ENCODE measurements at regions not wholly inside any gene's neighbourhood (a gene's known extent, or its start where the extent isn't known, plus 50 kb on each side); places are given as distances from the start of the nearest gene placed in this dataset.

DNA sequence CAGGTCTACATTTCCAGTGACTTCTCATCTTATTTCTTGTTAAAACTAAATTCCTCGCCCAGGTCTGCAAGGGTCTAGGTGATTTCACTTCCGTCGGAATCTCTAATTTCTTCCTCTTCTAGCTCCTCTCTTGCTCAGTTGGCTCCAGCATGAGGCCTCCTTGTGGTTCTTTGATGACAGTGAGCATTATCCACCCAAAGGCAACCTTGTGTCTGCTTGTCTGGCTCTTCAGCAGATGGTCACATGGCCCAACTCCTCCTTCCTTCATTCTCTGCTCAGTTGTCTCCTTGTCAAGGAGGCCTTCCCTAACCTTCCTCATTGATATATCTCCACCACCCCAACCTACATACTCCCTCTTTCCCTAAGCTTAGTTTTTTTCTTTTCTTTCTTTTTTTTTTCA lies 1391.4 kb downstream of the EFNB2 start:
- Mint-ChIP-seq H3K36me3 (no peaks in the 10 kb centered on the region), H3K9me3 (no peaks in the 10 kb centered on the region), H3K4me3 (no peak overlapping the region), H3K27me3 (no peaks in the 10 kb centered on the region), H3K27ac (no peak overlapping the region), H3K4me1 (peaks cover 10 to 18% (median 17%) of the 10 kb centered on the region in 4 donors)
- ATAC-seq (no peak), DNase-seq (no peak)
- POLR2A ChIA-PET: no interaction called here

- H3K27me3 Mint-ChIP-seq: no peaks in the 10 kb centered on the region
- H3K27ac Mint-ChIP-seq: no peak overlapping the region
- no peak overlapping the region for H3K4me3 Mint-ChIP-seq
- no peaks in the 10 kb centered on the region for H3K36me3 Mint-ChIP-seq
- peaks cover 10 to 22% (median 20%) of the 10 kb centered on the region in 4 donors for H3K4me1 Mint-ChIP-seq
- DNase-seq (no peak), ATAC-seq (no peak)
- POLR2A ChIA-PET: no interaction called here
- no peaks in the 10 kb centered on the region for H3K9me3 Mint-ChIP-seq
Observed at GRCh38 chr13:105142556-105142955, 1392.9 kb downstream of the EFNB2 start.

GRCh38 chr13:105139380-105140285 lies 1395.8 kb downstream of the EFNB2 start:
- peak overlapping the region; percentile 95 to 99 (median 98) for H3K27ac Mint-ChIP-seq
- peak; percentile 91 to 95 for ATAC-seq

DNA sequence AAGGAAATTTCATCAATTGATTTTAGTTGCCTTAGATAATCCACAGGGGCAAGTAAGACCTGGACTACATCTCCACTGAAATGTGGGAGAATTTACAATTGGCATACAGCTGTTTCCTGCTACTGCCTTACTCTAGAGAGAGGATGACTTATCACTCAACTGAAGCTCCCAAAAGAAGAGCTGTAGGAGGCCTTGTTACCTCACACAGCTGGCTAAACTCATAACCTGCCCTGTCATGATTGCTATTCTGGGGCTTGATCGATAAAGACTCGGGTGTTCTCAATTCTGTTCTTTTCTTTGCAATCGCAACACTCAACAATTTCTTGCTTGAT lies 1396.4 kb downstream of the EFNB2 start:
- H3K4me1 Mint-ChIP-seq: peaks cover 10 to 22% (median 20%) of the 10 kb centered on the region in 4 donors
- H3K9me3 Mint-ChIP-seq: no peaks in the 10 kb centered on the region
- ATAC-seq (no peak), DNase-seq (no peak)
- H3K27me3 Mint-ChIP-seq: no peaks in the 10 kb centered on the region
- POLR2A ChIA-PET: interaction anchor here (0.7 to 1.3 kb wide), 4 partner anchors 13 to 1429 kb away, joined by 3 read pairs; partner anchors contain the start of gene ARGLU1
- H3K36me3 Mint-ChIP-seq: no peaks in the 10 kb centered on the region
- H3K27ac Mint-ChIP-seq: peak overlapping the region; percentile 95 to 99 (median 98)
- H3K4me3 Mint-ChIP-seq: peak overlapping the region; percentile 88 to 96 (median 94)

More at GRCh38 chr13:105139380-105140285, 1395.8 kb downstream of the EFNB2 start:
- Mint-ChIP-seq H3K36me3 (no peaks in the 10 kb centered on the region), H3K4me3 (peak overlapping the region; percentile 88 to 96 (median 94)), H3K4me1 (peaks cover 10 to 22% (median 20%) of the 10 kb centered on the region in 4 donors), H3K27me3 (no peaks in the 10 kb centered on the region), H3K9me3 (no peaks in the 10 kb centered on the region)
- DNase-seq: peak; percentile 13 to 80 (median 54)
- POLR2A ChIA-PET: interaction anchor here (0.6 to 1.3 kb wide), 6 partner anchors 12 to 1428 kb away, joined by 3 to 6 read pairs (median 3); partner anchors contain the start of gene ARGLU1

- Mint-ChIP-seq H3K36me3 (no peaks in the 10 kb centered on the region), H3K9me3 (no peaks in the 10 kb centered on the region), H3K4me1 (peaks cover 10 to 22% (median 20%) of the 10 kb centered on the region in 4 donors), H3K27ac (no peak overlapping the region), H3K4me3 (no peak overlapping the region), H3K27me3 (no peaks in the 10 kb centered on the region)
- DNase-seq (no peak), ATAC-seq (no peak)
- POLR2A ChIA-PET: no interaction called here
Observed at GRCh38 chr13:105135852-105136615, 1399.4 kb downstream of the EFNB2 start.

GRCh38 chr13:105127732-105128131 lies 1407.7 kb downstream of the EFNB2 start:
- Mint-ChIP-seq H3K36me3 (no peaks in the 10 kb centered on the region), H3K4me3 (no peak overlapping the region), H3K9me3 (no peaks in the 10 kb centered on the region), H3K27ac (no peak overlapping the region), H3K27me3 (peaks cover 0 to 8% (median 2%) of the 10 kb centered on the region in 5 donors), H3K4me1 (no peaks in the 10 kb centered on the region)
- no peak for DNase-seq
- POLR2A ChIA-PET: no interaction called here
- no peak for ATAC-seq

- Mint-ChIP-seq H3K27ac (no peak overlapping the region), H3K4me1 (no peaks in the 10 kb centered on the region), H3K36me3 (no peaks in the 10 kb centered on the region), H3K27me3 (peaks cover 0 to 6% (median 1%) of the 10 kb centered on the region in 5 donors), H3K9me3 (no peaks in the 10 kb centered on the region), H3K4me3 (no peak overlapping the region)
- DNase-seq: no peak
- POLR2A ChIA-PET: no interaction called here
- no peak for ATAC-seq
Observed at GRCh38 chr13:105121221-105121620, 1414.2 kb downstream of the EFNB2 start.

DNA sequence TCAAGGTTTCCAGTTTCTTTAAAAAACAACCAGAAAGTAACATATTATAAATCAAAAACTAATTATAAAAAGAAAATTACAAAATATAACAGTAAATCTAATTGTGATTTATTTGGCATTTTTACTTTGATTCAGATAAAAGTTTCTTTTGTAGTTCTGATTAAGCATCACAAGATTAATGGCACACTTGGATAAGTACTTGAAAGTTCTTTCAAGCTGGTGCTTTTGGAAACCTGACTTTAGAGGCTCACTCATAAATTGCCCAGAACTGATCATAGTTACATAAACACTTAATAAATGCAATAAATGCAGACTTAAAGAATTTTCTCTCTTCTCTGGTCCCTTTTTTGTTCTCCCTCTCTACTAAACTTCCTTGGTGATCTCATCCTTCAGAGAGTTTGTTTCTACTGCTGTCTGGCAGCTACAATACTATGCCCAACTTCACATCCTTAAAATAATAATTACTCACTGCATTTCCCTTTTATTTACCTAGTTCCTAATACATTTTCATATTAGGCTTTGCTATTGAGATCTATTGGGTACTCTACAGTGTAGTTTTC lies 1417.0 kb downstream of the EFNB2 start:
- no peak overlapping the region for H3K27ac Mint-ChIP-seq
- no peak for DNase-seq

DNA sequence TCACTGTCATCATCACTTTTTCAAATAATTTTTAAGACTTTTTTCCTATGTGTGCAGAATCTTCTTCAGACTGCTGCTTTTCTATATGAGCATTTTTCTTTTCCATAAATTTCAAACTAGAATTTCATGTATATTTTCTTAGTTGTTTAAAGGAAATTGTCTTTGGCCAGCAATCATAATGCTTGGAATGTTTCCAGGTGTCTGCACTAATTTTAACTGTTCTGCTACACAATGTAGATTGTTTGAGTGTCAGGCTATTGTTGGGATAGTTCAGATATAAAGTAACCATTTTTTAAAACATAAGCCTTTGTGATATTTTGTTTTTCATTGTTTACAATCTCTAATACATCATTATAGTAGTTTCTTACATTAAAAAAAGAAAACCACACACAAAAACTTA lies 1418.5 kb downstream of the EFNB2 start:
- H3K36me3 Mint-ChIP-seq: peaks cover 0 to 8% (median 2%) of the 10 kb centered on the region in 3 donors
- H3K27ac Mint-ChIP-seq: no peak overlapping the region
- H3K4me1 Mint-ChIP-seq: no peaks in the 10 kb centered on the region
- ATAC-seq: no peak
- POLR2A ChIA-PET: no interaction called here
- DNase-seq: no peak
- peaks cover 0 to 5% (median 0%) of the 10 kb centered on the region in 5 donors for H3K27me3 Mint-ChIP-seq
- H3K9me3 Mint-ChIP-seq: peaks cover 0 to 11% (median 3%) of the 10 kb centered on the region in 9 donors
- H3K4me3 Mint-ChIP-seq: no peak overlapping the region

More for the DNA sequence above, 1417.0 kb downstream of the EFNB2 start:
- peaks cover 0 to 8% (median 2%) of the 10 kb centered on the region in 3 donors for H3K36me3 Mint-ChIP-seq
- H3K27me3 Mint-ChIP-seq: peaks cover 0 to 5% (median 0%) of the 10 kb centered on the region in 5 donors
- POLR2A ChIA-PET: no interaction called here
- H3K4me1 Mint-ChIP-seq: no peaks in the 10 kb centered on the region
- ATAC-seq: no peak
- peaks cover 0 to 11% (median 3%) of the 10 kb centered on the region in 9 donors for H3K9me3 Mint-ChIP-seq
- no peak overlapping the region for H3K4me3 Mint-ChIP-seq

DNA sequence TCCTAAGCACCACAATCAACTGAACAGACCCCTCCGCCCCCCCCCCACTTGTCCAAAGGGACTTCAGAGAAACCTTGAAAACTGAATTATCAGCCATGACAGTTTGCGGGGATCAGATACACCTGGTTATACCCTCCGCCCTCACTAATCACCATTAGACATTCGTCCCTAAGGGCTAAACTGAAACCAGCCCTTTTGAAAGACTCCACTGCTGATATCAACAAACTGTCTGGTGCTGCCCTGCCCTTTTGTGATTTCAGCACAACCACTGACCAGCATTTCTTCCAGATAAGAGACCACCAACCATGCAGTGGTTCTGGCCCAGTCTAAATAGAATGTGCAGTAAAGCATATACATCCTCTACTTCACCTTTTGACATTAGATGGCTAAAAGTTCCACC lies 1422.9 kb downstream of the EFNB2 start:
- H3K27me3 Mint-ChIP-seq: peaks cover 0 to 2% (median 0%) of the 10 kb centered on the region in 5 donors
- H3K36me3 Mint-ChIP-seq: peaks cover 0 to 8% (median 2%) of the 10 kb centered on the region in 3 donors
- no peaks in the 10 kb centered on the region for H3K4me1 Mint-ChIP-seq
- DNase-seq: no peak
- POLR2A ChIA-PET: no interaction called here
- no peak overlapping the region for H3K4me3 Mint-ChIP-seq
- H3K9me3 Mint-ChIP-seq: peaks cover 0 to 11% (median 3%) of the 10 kb centered on the region in 9 donors
- no peak overlapping the region for H3K27ac Mint-ChIP-seq
- no peak for ATAC-seq

- no peak overlapping the region for H3K27ac Mint-ChIP-seq
- peaks cover 0 to 1% (median 0%) of the 10 kb centered on the region in 9 donors for H3K9me3 Mint-ChIP-seq
- H3K36me3 Mint-ChIP-seq: no peaks in the 10 kb centered on the region
- peaks cover 0 to 1% (median 0%) of the 10 kb centered on the region in 5 donors for H3K27me3 Mint-ChIP-seq
- ATAC-seq (no peak), DNase-seq (no peak)
- H3K4me1 Mint-ChIP-seq: no peaks in the 10 kb centered on the region
- POLR2A ChIA-PET: no interaction called here
- H3K4me3 Mint-ChIP-seq: no peak overlapping the region
Observed at GRCh38 chr13:105107781-105108180, 1427.7 kb downstream of the EFNB2 start.

DNA sequence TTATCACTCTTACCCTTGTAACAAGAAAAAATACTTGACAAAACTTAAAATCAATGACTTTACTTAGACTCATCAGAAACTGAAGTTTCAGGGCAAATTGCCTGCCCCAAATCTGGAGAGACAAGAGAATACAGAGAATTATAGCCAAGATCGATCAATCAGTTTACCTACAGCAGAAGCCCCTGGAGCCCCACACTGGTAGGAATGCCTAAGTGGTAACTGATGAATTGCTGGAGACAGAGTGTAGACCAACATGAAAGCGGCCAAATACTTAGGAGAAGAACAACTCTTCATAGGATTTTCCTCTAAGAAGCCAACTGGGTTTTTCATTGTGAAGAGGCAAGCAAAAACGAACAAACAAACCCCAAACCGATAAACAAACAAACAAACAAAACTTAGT lies 1430.0 kb downstream of the EFNB2 start:
- DNase-seq: no peak
- POLR2A ChIA-PET: no interaction called here
- no peak overlapping the region for H3K4me3 Mint-ChIP-seq
- H3K4me1 Mint-ChIP-seq: no peaks in the 10 kb centered on the region
- no peak overlapping the region for H3K27ac Mint-ChIP-seq
- ATAC-seq: no peak
- H3K9me3 Mint-ChIP-seq: peaks cover 0 to 1% (median 0%) of the 10 kb centered on the region in 9 donors
- H3K36me3 Mint-ChIP-seq: no peaks in the 10 kb centered on the region
- peaks cover 0 to 1% (median 0%) of the 10 kb centered on the region in 5 donors for H3K27me3 Mint-ChIP-seq

DNA sequence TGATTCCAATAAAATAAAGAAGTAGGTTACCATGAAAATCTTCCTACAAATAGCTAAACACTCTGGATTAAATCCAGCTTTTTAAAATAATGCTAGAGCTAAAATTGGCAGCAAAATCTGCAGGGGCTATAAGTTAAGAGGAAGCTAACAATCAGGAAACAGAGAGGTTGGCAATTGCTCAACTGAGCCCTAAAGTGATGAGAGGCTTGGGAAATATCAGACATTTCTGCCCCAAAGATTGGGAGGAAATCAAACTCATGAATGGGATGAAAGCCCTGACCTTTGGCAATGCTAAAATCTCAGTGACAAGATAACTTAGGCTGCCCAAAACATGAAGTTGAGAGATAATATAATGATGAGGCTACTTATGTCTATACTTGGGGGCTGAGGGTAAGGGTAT lies 1437.9 kb downstream of the EFNB2 start:
- peaks cover 0 to 3% (median 0%) of the 10 kb centered on the region in 9 donors for H3K9me3 Mint-ChIP-seq
- H3K4me1 Mint-ChIP-seq: no peaks in the 10 kb centered on the region
- ATAC-seq (no peak), DNase-seq (no peak)
- POLR2A ChIA-PET: no interaction called here
- H3K4me3 Mint-ChIP-seq: no peak overlapping the region
- H3K27me3 Mint-ChIP-seq: peaks cover 0 to 14% (median 6%) of the 10 kb centered on the region in 5 donors
- no peak overlapping the region for H3K27ac Mint-ChIP-seq
- no peaks in the 10 kb centered on the region for H3K36me3 Mint-ChIP-seq

Measured in naive thymus-derived CD8-positive, alpha-beta T cell (primary cell).